ENCODE measurements at regions not wholly inside any gene's neighbourhood (a gene's known extent, or its start where the extent isn't known, plus 50 kb on each side); places are given as distances from the start of the nearest gene placed in this dataset.

- H3K79me2 ChIP-seq (ENCODE audit: insufficient read depth, low read length), result no peaks in the 10 kb centered on the region
- no peak overlapping the region for H3K4me2 ChIP-seq (replicated peaks; ENCODE audit: extremely low read depth, low read length, poor library complexity, severe bottlenecking)
- H3K27me3 ChIP-seq (ENCODE audit: control insufficient read depth in 2 of 2, insufficient read depth in 2 of 2, low read length in 2 of 2), result no peaks in the 10 kb centered on the region
- H3K4me1 ChIP-seq (ENCODE audit: control insufficient read depth in 1 of 2, insufficient read depth in 2 of 2, low read length in 2 of 2), result peaks cover 5% of the 10 kb centered on the region in 2 donors
- WGBS (ENCODE audit: insufficient coverage), result 57% methylated on average over 1 of the region's 7 CpGs
- intact Hi-C loops (cut with micrococcal nuclease), result no loop called here
- H3K9ac ChIP-seq (ENCODE audit: insufficient read depth, low read length, poor library complexity, severe bottlenecking), result no peak overlapping the region
- no peak overlapping the region for H3K27ac ChIP-seq (ENCODE audit: low read depth in 1 of 2, low read length in 2 of 2)
- no peaks in the 10 kb centered on the region for H3K9me3 ChIP-seq (replicated peaks in 1 of 2; ENCODE audit: control insufficient read depth in 1 of 2, insufficient read depth in 1 of 2, low read length in 2 of 2)
- peaks cover 0 to 5% (median 0%) of the 10 kb centered on the region in 7 donors for H3K9me3 Mint-ChIP-seq
- no peaks in the 10 kb centered on the region for H3K27me3 Mint-ChIP-seq (ENCODE audit: low read depth in 3 of 3)
- no peaks in the 10 kb centered on the region for H4K20me1 ChIP-seq (ENCODE audit: insufficient read depth, low read length)
- no peak overlapping the region for H3K4me3 ChIP-seq (replicated peaks in 1 of 3; ENCODE audit: low read depth in 2 of 3, low read length in 3 of 3)
- H3K4me1 Mint-ChIP-seq, result no peaks in the 10 kb centered on the region
- H3K4me3 Mint-ChIP-seq, result no peak overlapping the region
- no peaks in the 10 kb centered on the region for H3K36me3 ChIP-seq (replicated peaks in 1 of 2; ENCODE audit: control insufficient read depth in 1 of 2, insufficient read depth in 2 of 2, low read length in 2 of 2)
- H3K27ac Mint-ChIP-seq, result no peak overlapping the region
- DNase-seq, result peak in 2 of 3 donors; percentile 7
- H3K36me3 Mint-ChIP-seq, result no peaks in the 10 kb centered on the region
- no peak for TF ChIP-seq CTCF (IDR thresholded peaks at IDR 0.05)
- no peak overlapping the region for H2AFZ ChIP-seq (ENCODE audit: insufficient read depth, low read depth, low read length, poor library complexity, severe bottlenecking)
Measured at GRCh38 chr5:164354139-164354751, 848.8 kb downstream of the MAT2B start.

- WGBS (ENCODE audit: insufficient coverage), result 20% methylated on average over 1 of the region's 3 CpGs
- Histone ChIP-seq H3K4me1 (ENCODE audit: control insufficient read depth in 1 of 2, insufficient read depth in 2 of 2, low read length in 2 of 2) (peaks cover 5% of the 10 kb centered on the region in 2 donors), H3K9me3 (replicated peaks in 1 of 2; ENCODE audit: control insufficient read depth in 1 of 2, insufficient read depth in 1 of 2, low read length in 2 of 2) (no peaks in the 10 kb centered on the region), H3K27me3 (ENCODE audit: control insufficient read depth in 2 of 2, insufficient read depth in 2 of 2, low read length in 2 of 2) (no peaks in the 10 kb centered on the region), H3K9ac (ENCODE audit: insufficient read depth, low read length, poor library complexity, severe bottlenecking) (no peak overlapping the region), H3K36me3 (replicated peaks in 1 of 2; ENCODE audit: control insufficient read depth in 1 of 2, insufficient read depth in 2 of 2, low read length in 2 of 2) (no peaks in the 10 kb centered on the region), H3K27ac (ENCODE audit: low read depth in 1 of 2, low read length in 2 of 2) (no peak overlapping the region), H2AFZ (ENCODE audit: insufficient read depth, low read depth, low read length, poor library complexity, severe bottlenecking) (no peak overlapping the region), H4K20me1 (ENCODE audit: insufficient read depth, low read length) (no peaks in the 10 kb centered on the region), H3K79me2 (ENCODE audit: insufficient read depth, low read length) (no peaks in the 10 kb centered on the region), H3K4me2 (replicated peaks; ENCODE audit: extremely low read depth, low read length, poor library complexity, severe bottlenecking) (no peak overlapping the region), H3K4me3 (replicated peaks in 1 of 3; ENCODE audit: low read depth in 2 of 3, low read length in 3 of 3) (no peak overlapping the region)
- TF ChIP-seq CTCF (IDR thresholded peaks at IDR 0.05), result no peak
- H3K4me1 Mint-ChIP-seq, result no peaks in the 10 kb centered on the region
- no peak overlapping the region for H3K4me3 Mint-ChIP-seq
- DNase-seq, result no peak
- H3K27ac Mint-ChIP-seq, result no peak overlapping the region
- H3K36me3 Mint-ChIP-seq, result no peaks in the 10 kb centered on the region
- intact Hi-C loops (cut with micrococcal nuclease), result no loop called here
- H3K27me3 Mint-ChIP-seq (ENCODE audit: low read depth in 3 of 3), result no peaks in the 10 kb centered on the region
- peaks cover 0 to 5% (median 0%) of the 10 kb centered on the region in 7 donors for H3K9me3 Mint-ChIP-seq
Measured at GRCh38 chr5:164355267-164355830, 849.9 kb downstream of the MAT2B start.

Measured in CD14-positive monocyte (primary cell).